GM21576 (cell line): ENCODE measurements at regions not wholly inside any gene's neighbourhood (a gene's known extent, or its start where the extent isn't known, plus 50 kb on each side); places are given as distances from the start of the nearest gene placed in this dataset.

Experiments used
- ATAC-seq: cut with Tn5 transposase; IDR thresholded peaks from one replicate; pipeline ENCODE4 v1.9.1; 2021; ENCODE audit warnings: mild to moderate bottlenecking, moderate library complexity; ENCODE audit not compliant: unreplicated experiment

DNA sequence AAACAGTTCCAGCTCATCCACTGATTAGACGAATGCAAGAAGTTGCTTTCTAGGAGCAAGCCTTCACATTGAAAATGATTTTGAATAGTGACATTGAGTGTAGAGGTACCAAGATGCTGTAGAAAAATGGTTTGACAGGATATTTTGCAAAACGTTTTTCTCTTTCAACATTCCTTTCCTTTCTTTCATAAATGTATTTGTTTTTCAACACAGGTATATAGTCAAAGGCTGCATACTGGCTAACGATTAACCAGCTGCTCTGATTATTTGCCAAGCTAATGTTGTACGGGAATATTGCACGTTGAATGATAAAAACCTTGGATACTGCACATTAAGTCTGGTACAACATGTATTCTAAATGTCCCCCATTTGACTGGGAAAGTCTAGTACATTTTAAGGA lies 78.8 kb upstream of the TENT5A start:
- ATAC-seq = no peak

DNA sequence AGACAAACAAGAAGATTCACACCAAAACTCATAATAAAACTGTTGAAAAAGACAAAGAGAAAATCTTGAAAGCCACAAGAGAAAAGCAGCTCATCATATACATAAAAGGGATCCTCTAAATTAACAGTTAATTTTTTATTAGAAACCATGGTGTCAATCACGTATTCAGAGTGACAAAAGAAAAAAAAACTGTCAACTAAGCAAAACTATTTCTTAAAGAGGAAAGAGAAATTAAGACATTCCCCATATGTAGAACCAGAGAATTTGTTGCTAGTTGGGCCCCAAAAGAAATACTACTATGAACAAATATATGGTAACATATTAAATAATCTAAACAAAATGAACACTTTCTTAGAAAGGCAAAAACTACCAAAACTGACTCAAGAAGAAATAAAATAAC lies 74.3 kb upstream of the TENT5A start:
- ATAC-seq = no peak

DNA sequence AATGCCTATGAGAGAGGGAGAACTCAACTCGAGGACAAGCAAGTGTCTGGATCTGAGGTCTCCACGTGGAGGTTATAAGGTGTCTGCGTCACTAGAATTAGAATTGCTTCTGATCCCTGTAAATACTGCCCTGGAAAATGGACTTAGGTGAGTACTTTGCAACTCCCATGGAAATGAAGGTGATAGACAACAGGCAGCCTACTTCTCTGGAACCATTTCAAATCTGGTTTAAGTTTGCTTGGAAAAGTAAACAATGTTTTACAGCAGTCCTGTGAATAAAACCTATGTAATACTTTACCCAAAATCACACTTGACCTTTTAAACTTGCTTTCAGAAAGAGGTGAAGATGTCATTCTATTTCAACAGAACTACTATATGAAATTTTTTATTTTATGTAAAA lies 70.1 kb upstream of the TENT5A start:
- ATAC-seq = no peak

DNA sequence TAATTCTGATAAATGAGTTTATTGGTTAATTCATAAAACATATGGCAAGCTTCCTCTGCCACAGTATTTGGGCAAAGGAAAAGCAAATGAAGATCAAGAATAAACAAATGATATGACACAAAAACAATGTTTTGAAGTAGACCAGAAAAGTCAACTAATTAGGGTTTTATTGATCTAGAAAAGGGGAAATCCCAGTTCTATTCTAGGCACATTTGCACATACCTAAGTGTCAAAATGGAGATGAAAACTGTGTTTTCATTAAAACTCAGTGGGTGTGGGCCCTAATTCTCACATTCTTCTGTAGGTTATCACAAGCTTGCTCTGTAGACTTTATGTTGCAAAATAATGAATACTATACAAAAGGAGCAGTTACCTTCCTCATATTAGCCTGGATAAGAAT lies 69.0 kb upstream of the TENT5A start:
- no peak for ATAC-seq

DNA sequence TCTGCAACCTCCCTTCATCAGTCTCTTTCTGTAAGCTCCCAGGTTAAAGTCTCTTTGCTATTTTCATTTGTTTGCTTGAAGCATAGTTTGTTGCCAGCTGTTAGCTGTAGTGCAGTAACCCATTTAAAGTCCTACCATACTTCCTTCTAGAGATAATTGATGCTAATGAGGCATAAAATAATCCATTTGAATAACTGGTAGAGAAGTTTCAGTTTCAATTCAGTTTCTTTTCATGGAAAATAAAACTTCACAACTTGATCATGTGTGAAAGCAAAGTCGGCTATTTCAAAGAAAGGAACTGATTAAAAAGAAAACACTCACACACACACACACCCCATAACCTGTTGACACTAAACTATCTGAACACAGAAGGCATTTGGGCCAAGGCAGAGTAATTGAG lies 68.5 kb upstream of the TENT5A start:
- ATAC-seq = no peak

DNA sequence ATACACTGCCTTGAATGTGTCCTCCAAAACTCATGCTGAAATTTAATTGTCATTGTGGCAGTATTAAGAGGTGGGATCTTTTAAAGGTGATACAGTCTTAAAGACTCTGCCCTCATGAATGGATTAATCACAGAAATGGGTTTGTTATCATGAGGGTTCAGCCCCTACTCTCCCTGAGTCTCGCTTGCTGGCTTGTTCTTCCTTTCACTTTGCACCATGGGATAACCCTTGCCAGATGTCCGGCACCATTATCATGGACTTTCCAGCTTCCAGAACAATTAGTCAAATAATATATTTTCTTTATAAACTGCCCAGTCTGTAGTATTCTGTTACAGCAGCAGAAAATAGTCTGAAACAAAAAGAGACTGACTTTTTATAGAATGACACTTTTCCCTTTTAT lies 67.9 kb upstream of the TENT5A start:
- no peak for ATAC-seq

DNA sequence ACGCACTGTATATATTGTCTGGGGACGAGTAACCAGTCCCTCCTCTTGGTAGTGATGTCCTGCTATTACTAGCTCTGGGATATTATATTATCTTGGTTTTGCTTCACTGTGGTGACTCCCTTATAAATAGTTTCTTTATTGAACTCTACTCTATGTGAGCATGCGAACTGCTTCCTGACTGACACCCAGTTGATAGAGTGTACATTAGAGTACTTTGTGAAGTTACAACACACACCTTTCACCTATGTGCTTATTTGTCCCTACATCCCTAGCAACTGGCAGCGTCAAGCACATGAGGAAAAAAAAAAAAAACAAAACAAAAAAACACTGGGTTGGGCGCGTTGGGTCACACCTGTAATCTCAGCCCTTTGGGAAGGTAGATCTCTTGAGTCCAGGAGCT lies 67.3 kb upstream of the TENT5A start:
- ATAC-seq = no peak

DNA sequence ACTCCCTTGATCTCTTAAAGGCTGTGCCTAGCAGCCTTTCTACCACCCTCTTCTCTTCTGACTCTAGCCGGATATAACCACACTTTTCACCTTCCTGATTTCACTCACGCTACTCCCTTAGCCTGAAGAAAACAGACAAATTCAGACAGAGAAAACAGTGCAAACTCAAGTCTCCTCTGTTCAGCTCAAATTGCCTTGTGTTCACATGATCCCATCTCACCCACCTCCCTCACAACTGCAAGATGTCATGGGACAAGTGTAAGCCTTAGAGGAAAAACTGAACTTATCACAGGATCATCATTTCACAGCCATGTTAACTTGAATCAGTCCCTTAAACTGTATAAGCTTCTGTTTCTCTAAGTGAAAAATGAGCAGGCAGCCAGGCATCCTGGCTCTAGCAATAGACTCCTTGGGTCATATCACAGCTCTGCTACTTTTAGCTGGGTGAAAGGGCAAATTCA lies 66.5 kb upstream of the TENT5A start:
- ATAC-seq = peak; percentile 51

DNA sequence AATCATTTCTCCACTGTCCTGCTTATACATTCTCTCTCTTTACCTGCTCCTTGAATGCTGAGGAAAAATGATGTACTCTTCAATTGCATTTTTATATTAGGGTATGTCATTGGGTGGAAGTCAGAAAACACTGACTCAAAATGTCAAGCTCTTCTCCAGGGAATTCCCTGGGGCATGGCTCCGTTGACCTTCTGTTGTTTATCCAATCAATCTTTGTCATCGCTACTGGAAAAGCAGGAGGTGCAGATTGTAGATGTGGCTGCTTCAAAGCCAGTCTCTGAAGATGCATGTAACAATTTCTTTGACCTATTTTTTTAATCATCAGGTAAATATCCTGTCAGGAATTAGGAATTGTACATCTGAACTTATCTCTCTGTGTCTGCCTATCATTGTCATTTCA lies 63.9 kb upstream of the TENT5A start:
- ATAC-seq = no peak

DNA sequence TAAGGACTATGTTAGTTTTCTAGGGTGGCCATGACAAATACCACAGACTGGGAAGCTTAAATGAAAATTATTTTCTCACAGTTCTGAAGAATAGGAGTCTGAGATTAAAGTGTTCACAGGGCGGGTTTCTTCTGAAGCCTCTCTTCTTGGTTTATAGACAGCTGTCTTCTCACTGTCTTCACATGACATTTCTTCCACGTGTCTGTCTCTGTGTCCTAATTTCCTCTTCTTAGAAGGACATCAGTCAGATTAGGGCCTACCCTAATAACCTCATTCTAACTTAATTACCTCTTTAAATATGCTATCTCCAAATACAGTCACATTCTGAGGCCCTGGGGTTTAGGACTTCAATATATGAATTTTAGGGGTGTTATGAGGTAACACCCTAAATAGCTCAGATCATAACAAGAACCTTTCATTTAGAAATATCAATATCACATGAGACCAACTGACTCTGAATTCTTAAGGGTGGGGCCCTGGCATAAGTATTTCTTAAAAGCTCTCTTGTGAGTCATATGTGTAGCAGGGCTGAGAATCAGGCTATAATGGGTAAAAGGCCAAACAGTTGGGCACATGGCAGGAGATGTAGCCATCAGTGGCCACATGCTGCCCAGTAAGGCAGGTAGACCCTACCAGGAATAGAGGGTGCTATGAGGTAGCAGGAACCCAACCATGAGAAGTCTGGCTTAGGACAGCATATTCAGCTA lies 62.0 kb upstream of the TENT5A start:
- ATAC-seq = no peak

DNA sequence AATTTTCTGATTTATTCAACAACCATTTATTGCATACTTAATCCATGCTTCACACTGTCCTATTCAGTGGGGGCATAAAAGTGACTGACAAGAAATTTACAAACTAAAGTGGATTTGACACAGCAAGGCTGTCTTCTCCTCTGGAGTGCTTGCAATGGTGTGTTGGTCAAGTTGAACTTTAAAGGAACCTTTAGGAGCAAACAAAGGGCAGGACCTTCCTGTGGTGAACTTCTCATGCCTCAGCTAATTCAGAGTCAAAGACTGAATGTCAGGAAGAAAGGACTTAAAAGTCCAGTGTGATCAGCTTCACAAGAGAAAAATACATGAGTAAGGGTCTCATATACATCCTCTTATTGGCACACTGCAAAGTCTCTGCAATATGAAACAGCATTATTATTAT lies 60.8 kb upstream of the TENT5A start:
- ATAC-seq = no peak

DNA sequence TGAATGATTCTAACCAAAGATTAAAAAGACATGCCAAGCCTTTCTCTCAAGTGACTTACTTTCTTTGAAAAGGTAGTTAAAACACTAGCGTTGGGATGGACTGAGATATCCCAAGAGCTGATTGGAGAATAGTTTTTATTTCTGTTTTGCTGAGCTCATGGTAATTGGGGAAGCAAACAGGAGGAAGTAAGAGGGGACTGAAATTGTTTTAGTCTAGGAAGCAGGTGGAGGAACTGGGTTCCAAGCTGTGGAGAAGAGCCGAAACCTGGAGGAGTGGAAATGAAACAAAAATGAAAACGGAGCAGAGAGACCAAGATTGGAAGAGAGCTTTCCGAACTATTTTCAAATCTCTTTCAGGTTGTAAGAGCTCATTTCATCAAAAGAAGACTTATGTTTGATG lies 59.9 kb upstream of the TENT5A start:
- no peak for ATAC-seq

DNA sequence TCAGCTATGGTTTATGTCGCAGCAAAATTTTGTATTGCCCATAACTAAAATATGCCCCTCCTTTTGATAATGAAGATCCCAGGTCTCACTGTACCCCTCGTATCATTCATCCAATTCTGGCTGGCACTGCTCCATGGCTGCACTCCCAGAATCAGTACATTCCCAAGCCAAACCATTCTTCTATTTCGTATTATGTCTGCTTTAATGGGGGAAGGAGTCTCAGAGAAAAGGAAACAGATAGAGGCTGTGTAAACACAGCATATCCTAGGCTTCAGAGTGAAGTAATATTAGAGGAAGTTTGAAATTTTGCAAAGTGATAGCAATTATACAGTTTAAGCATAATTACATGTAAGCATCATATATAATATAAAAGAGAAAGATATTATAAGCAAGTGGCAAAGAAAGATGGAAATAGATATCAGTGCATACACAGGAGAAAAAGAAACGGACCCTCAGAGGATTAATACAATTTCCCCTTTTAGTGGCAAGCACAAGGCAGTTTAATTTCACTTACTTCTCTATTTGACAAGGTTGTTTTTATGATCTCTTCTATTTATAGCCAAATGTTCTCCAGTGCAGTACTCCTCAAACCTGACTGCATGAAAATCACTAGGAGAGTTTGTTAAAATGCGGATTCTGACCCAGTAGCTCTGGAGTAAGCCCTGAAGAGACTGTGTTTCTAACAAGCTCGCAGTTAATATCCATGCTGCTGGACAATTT lies 56.5 kb upstream of the TENT5A start:
- no peak for ATAC-seq

DNA sequence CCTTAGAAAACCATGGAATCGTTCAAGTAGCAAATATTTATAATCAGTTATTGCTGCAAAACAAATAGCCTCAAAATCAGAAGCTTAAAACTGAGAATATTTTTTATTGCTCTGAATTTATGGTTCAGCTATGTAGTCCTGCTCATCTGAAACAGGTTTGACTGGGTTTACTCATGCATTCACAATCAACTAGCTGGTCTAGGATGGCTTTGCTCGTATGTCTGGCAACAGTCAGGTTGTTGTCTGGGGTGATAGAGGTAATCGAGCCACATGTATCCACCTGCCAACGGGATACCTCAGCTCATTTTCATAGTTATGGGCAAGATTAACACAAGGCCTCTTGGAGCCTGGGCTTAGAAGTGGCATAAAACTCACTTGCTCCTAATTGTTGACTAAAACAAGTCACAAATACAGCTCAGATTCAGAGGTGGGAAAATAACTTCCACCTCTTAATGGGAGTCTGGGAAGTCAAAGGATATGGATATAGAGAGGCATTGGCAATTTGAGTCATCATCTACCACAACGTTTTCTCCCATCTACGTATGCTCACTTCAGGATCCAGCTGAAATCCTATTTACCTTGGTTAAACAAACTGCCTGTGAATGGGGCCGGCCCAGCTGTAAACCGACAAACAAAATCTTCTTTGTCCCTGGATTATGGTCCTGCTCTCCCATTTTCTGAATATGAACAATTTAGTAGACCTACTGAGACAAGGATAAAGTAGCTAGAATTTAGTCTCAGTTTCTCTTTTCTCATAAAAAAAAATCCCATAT lies 54.5 kb upstream of the TENT5A start:
- no peak for ATAC-seq

DNA sequence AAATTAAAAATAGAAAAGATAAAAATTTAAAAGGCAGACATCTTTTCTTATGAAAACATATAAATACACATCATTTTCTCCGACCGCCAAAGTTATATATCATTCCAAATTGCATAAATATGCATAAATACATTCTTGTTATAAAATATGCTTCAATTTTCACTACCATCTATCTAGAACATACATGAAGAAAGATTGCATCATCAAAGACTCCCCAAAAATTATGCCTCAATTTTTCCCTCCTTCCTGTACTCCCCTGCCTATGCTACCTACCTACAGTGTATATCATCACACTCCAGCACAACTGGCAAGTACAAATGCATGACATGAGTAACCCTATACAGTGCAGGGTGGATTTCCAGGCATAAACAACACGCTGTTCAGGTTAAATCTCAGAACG lies 49.9 kb upstream of the TENT5A start:
- no peak for ATAC-seq
